Esophagus squamous epithelium (tissue), 5 donors: ENCODE measurements at regions not wholly inside any gene's neighbourhood (a gene's known extent, or its start where the extent isn't known, plus 50 kb on each side); places are given as distances from the start of the nearest gene placed in this dataset.

Experiments used
- DNase-seq: peaks from one replicate; lab custom pipeline; 2025; lab: John Stamatoyannopoulos, UW
- H3K27ac ChIP-seq, 4 donors: fragments of 200-600 bp; sonication (generic); one replicate each; pipeline ENCODE4 v1.5.1; 2016 to 2019; ENCODE audit warnings: mild to moderate bottlenecking in 1 of 4
- H3K27me3 ChIP-seq, 4 donors: fragments of 200-600 bp; sonication (generic); 1 replicate in 3 of 4; 2 replicates in 1 of 4; pipeline versions ENCODE4 v1.5.1 to v1.6.0; 2017 to 2021; ENCODE audit warnings: antibody characterized with exemption in 1 of 4
- H3K36me3 ChIP-seq, 3 donors: fragments of 200-600 bp; sonication (generic); one replicate each; pipeline ENCODE4 v1.5.1; 2016 to 2019
- H3K4me1 ChIP-seq, 3 donors: fragments of 200-600 bp; sonication (generic); one replicate each; pipeline ENCODE4 v1.5.1; 2017 to 2019
- H3K4me3 ChIP-seq, 4 donors: fragments of 200-600 bp; sonication (generic); 1 replicate in 3 of 4; 2 replicates in 1 of 4; pipeline ENCODE4 v1.5.1; 2016 to 2019; ENCODE audit warnings: mild to moderate bottlenecking in 2 of 4, moderate library complexity in 1 of 4
- H3K9me3 ChIP-seq, 3 donors: fragments of 200-600 bp; sonication (generic); one replicate each; pipeline ENCODE4 v1.5.1; 2016 to 2019
- POLR2A ChIP-seq, 4 donors: fragments of 450-650 bp; IDR thresholded peaks; one replicate each; pipeline ENCODE4 v1.6.1; 2017; ENCODE audit warnings: antibody characterized with exemption in 4 of 4, mild to moderate bottlenecking in 4 of 4, moderate library complexity in 3 of 4
- WGBS, 2 donors: methylation state at CpG; one replicate each; pipeline ENCODE4 v1.1.5; 2018; 5-methylcytosine and 5-hydroxymethylcytosine counted together
- intact Hi-C: fragments of 100-400 bp; cut with DNase I; formaldehyde crosslinking; loops from one replicate; pipeline ENCODE4 v1.15.0; 2022
- TF ChIP-seq, protein P1 (sequence below), 6 experiments: fragments of 450-650 bp in 4 of 6; fragments of 200-600 bp in 2 of 6; sonication (generic) in 2 of 6; IDR thresholded peaks; one replicate each; pipeline ENCODE4 v1.5.1; 2016 to 2019; ENCODE audit warnings: antibody characterized with exemption in 6 of 6, mild to moderate bottlenecking in 4 of 6, moderate library complexity in 4 of 6
- donor health status: DM: yes; HTN: yes; CAD: no.

DNA sequence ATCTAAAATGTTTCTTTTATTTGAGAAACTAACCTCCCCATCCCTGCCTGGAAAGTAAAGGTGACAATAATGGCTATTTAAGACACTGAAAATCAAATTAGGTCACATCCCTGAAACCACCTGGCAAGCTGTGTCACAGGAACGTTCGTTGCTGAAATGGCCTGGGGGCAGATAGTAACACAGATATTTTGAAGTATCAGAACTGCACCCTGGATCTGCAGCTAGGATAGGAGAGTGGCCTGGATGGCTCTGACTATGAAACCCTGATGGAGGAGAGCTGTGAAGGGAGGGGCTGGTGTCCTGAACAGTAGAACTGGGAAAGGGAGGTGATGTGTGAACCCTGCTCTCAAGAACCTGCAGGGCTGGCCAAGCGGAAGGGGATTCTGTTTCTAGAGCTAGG is 648.3 kb upstream of the CFAP20DC start:
- no peaks in the 10 kb centered on the region for H3K4me1 ChIP-seq
- H3K4me3 ChIP-seq, result no peak overlapping the region
- intact Hi-C loops, result no loop called here
- H3K36me3 ChIP-seq, result no peaks in the 10 kb centered on the region
- H3K27me3 ChIP-seq, result no peaks in the 10 kb centered on the region
- no peak overlapping the region for H3K27ac ChIP-seq
- WGBS, 2 donors, result 46 to 61% methylated on average over 3 of the region's 3 CpGs
- no peak for DNase-seq
- H3K9me3 ChIP-seq, result no peaks in the 10 kb centered on the region
- TF ChIP-seq, protein P1, sequence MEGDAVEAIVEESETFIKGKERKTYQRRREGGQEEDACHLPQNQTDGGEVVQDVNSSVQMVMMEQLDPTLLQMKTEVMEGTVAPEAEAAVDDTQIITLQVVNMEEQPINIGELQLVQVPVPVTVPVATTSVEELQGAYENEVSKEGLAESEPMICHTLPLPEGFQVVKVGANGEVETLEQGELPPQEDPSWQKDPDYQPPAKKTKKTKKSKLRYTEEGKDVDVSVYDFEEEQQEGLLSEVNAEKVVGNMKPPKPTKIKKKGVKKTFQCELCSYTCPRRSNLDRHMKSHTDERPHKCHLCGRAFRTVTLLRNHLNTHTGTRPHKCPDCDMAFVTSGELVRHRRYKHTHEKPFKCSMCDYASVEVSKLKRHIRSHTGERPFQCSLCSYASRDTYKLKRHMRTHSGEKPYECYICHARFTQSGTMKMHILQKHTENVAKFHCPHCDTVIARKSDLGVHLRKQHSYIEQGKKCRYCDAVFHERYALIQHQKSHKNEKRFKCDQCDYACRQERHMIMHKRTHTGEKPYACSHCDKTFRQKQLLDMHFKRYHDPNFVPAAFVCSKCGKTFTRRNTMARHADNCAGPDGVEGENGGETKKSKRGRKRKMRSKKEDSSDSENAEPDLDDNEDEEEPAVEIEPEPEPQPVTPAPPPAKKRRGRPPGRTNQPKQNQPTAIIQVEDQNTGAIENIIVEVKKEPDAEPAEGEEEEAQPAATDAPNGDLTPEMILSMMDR (IDR thresholded peaks at IDR 0.05), result no peak
- no peak for TF ChIP-seq POLR2A (IDR thresholded peaks at IDR 0.05)

DNA sequence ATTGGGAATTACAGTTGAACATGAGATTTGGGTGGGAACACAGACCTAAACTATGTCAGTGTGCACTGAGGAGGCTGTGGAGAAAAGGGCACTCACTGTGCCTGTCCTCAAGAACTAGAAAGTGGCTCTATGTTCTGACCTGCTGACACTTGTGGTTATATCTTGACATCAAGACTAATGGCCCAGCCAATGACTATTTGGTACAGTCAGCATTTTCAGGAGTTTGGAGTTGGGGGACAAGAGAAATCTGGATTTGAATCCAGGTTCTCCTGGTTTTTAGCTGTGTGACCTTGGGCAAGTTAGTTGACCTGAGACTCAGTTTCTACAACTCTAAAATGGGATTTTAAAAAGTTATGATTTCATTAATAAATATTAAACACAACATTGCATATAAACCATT is 647.0 kb upstream of the CFAP20DC start:
- H3K4me3 ChIP-seq, result no peak overlapping the region
- no peaks in the 10 kb centered on the region for H3K36me3 ChIP-seq
- DNase-seq, result no peak
- H3K27ac ChIP-seq, result no peak overlapping the region
- H3K9me3 ChIP-seq, result no peaks in the 10 kb centered on the region
- no peaks in the 10 kb centered on the region for H3K27me3 ChIP-seq
- intact Hi-C loops, result no loop called here
- TF ChIP-seq POLR2A (IDR thresholded peaks at IDR 0.05), result no peak
- TF ChIP-seq, protein P1 (IDR thresholded peaks at IDR 0.05), result no peak
- no peaks in the 10 kb centered on the region for H3K4me1 ChIP-seq

DNA sequence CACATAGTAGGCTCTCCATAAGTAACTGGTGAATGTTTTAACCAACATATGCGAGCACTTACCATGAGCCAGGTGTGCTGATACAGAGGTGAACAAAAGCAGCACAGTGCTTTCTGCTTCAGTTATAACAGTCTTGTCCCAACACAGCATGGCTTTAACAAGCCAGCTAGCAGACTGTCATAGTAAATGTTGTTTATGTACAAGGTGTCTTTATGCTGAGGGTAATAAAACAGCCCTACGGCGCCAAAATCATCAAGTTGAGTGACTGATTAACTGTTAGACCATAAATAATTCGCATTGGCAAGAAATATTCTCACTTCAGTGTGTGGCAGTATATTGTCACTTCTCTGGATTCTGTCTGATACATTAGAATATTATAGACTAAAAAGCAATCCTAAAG is 646.0 kb upstream of the CFAP20DC start:
- Histone ChIP-seq H3K27me3 (no peaks in the 10 kb centered on the region), H3K9me3 (no peaks in the 10 kb centered on the region), H3K4me1 (no peaks in the 10 kb centered on the region), H3K36me3 (no peaks in the 10 kb centered on the region), H3K4me3 (no peak overlapping the region), H3K27ac (no peak overlapping the region)
- 54 to 59% methylated on average over 4 of the region's 4 CpGs for whole genome bisulfite sequencing, 2 donors
- intact Hi-C loops, result no loop called here
- TF ChIP-seq, protein P1 (IDR thresholded peaks at IDR 0.05), result no peak
- TF ChIP-seq POLR2A (IDR thresholded peaks at IDR 0.05), result no peak
- no peak for DNase-seq

DNA sequence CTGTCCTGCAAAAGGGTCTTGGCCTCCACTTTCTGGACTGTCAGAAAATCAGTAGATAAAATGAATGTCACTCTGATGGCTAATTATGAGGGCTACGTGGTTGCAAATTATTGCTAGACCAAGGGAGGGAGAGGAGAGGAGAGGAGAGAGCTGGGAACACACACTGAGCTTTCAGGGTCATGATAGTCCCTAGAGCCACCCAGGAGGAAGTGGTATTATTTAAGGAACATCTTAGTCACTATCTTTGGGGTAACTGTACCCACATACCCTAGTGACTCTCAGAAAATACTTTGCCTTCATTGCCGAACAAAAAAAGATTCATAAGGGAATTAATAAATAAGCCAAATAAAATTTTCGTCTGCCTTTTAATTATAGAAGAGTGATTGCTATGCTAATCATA is 642.3 kb upstream of the CFAP20DC start:
- Histone ChIP-seq H3K27me3 (no peaks in the 10 kb centered on the region), H3K27ac (no peak overlapping the region), H3K36me3 (no peaks in the 10 kb centered on the region), H3K4me1 (no peaks in the 10 kb centered on the region), H3K9me3 (no peaks in the 10 kb centered on the region), H3K4me3 (no peak overlapping the region)
- DNase-seq, result no peak
- intact Hi-C loops, result no loop called here
- TF ChIP-seq, protein P1 (IDR thresholded peaks at IDR 0.05), result no peak
- TF ChIP-seq POLR2A (IDR thresholded peaks at IDR 0.05), result no peak
- whole genome bisulfite sequencing, 2 donors, result 37 to 65% methylated on average over 3 of the region's 3 CpGs

DNA sequence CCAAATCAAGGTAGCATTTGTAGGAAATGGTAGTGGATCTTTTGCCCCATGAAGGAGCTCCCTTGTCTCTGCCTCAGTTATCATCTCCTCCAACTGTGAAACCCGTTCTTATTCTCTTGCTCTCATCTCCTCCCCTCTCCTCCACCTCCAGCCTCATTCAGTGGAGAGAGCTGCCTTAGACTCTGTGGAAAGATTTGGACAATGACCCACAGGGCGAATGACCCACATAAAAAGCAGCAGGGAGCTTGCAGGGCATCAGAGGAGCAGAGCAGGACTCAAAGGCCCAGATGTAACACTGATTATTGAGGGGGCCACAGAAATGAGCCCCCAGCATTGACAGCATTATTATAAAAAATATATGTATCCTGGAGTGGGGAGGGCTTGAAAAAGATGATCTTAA is 641.1 kb upstream of the CFAP20DC start:
- DNase-seq, result no peak
- WGBS, 2 donors, result 83 to 88% methylated on average over 1 to 2 of the region's 2 CpGs
- intact Hi-C loops, result no loop called here

More for the DNA sequence above, 641.1 kb upstream of the CFAP20DC start:
- Histone ChIP-seq H3K27me3 (no peaks in the 10 kb centered on the region), H3K27ac (no peak overlapping the region), H3K9me3 (no peaks in the 10 kb centered on the region), H3K36me3 (no peaks in the 10 kb centered on the region), H3K4me1 (no peaks in the 10 kb centered on the region), H3K4me3 (no peak overlapping the region)
- no peak for TF ChIP-seq POLR2A (IDR thresholded peaks at IDR 0.05)
- TF ChIP-seq, protein P1 (IDR thresholded peaks at IDR 0.05), result no peak
